ENCODE measurements at regions not wholly inside any gene's neighbourhood (a gene's known extent, or its start where the extent isn't known, plus 50 kb on each side); places are given as distances from the start of the nearest gene placed in this dataset.

- no peak for DNase-seq
These were observed 115.7 kb downstream of the RFLNA start for GRCh38 chr12:124410354-124411175.

- DNase-seq, result no peak
These were observed 114.1 kb downstream of the RFLNA start for GRCh38 chr12:124408822-124409517.

GRCh38 chr12:124407074-124407473 is 112.2 kb downstream of the RFLNA start:
- no peak for DNase-seq

- no peak for DNase-seq
These were observed 111.2 kb downstream of the RFLNA start for GRCh38 chr12:124406043-124406442.

GRCh38 chr12:124405592-124405991 is 110.7 kb downstream of the RFLNA start:
- no peak for DNase-seq

- no peak for DNase-seq
These were observed 110.3 kb downstream of the RFLNA start for GRCh38 chr12:124405151-124405550.

- DNase-seq, result no peak
These were observed 109.4 kb downstream of the RFLNA start for GRCh38 chr12:124404162-124404784.

GRCh38 chr12:124403273-124403672 is 108.4 kb downstream of the RFLNA start:
- DNase-seq, result no peak

GRCh38 chr12:124402248-124403066 is 107.6 kb downstream of the RFLNA start:
- no peak for DNase-seq

- no peak for DNase-seq
These were observed 106.9 kb downstream of the RFLNA start for GRCh38 chr12:124401704-124402221.

GRCh38 chr12:124400124-124400523 is 105.2 kb downstream of the RFLNA start:
- no peak for DNase-seq

- DNase-seq, result no peak
These were observed 104.7 kb downstream of the RFLNA start for GRCh38 chr12:124399622-124400021.

GRCh38 chr12:124398578-124399227 is 103.8 kb downstream of the RFLNA start:
- no peak for DNase-seq

- DNase-seq, result no peak
These were observed 103.1 kb downstream of the RFLNA start for GRCh38 chr12:124397807-124398577.

GRCh38 chr12:124397399-124397679 is 102.4 kb downstream of the RFLNA start:
- no peak for DNase-seq

- no peak for DNase-seq
These were observed 101.9 kb downstream of the RFLNA start for GRCh38 chr12:124396544-124397398.

GRCh38 chr12:124395986-124396385 is 101.1 kb downstream of the RFLNA start:
- no peak for DNase-seq

GRCh38 chr12:124395284-124395752 is 100.4 kb downstream of the RFLNA start:
- no peak for DNase-seq

- DNase-seq, result no peak
These were observed 99.7 kb downstream of the RFLNA start for GRCh38 chr12:124394462-124395128.

- no peak for DNase-seq
These were observed 98.9 kb downstream of the RFLNA start for GRCh38 chr12:124393831-124394230.
